HUES64 (cell line): ENCODE measurements at regions not wholly inside any gene's neighbourhood (a gene's known extent, or its start where the extent isn't known, plus 50 kb on each side); places are given as distances from the start of the nearest gene placed in this dataset.
"Not testable (repeated sequence)": the region's sequence is repeated elsewhere in the genome, so short reads cannot be mapped to it uniquely, and the experiment has no call there.

ENCODE experiments used
- H3K27ac ChIP-seq: 2 replicates; pipeline ENCODE4 v1.7.0; 2013; ENCODE audit warnings: low read depth, low read length, inconsistent platforms
- H3K27me3 ChIP-seq: 2 replicates; pipeline ENCODE4 v1.6.1; 2013; ENCODE audit warnings: mild to moderate bottlenecking, low read length; ENCODE audit not compliant: insufficient read depth
- H3K36me3 ChIP-seq: 2 replicates; pipeline ENCODE4 v1.6.1; 2013; ENCODE audit warnings: mild to moderate bottlenecking, low read length; ENCODE audit not compliant: insufficient read depth
- H3K4me1 ChIP-seq: 2 replicates; pipeline ENCODE4 v1.6.1; 2013; ENCODE audit warnings: mild to moderate bottlenecking, low read length, moderate library complexity; ENCODE audit not compliant: insufficient read depth
- H3K4me3 ChIP-seq: 2 replicates; pipeline ENCODE4 v1.5.1; 2013; ENCODE audit warnings: mild to moderate bottlenecking, low read length, moderate library complexity
- H3K9ac ChIP-seq: 2 replicates; pipeline ENCODE4 v1.6.1; 2013; ENCODE audit warnings: mild to moderate bottlenecking, low read depth, low read length
- H3K9me3 ChIP-seq: 2 replicates; pipeline ENCODE4 v1.6.1; 2013; ENCODE audit warnings: low read depth, low read length; ENCODE audit not compliant: insufficient read depth
- WGBS: fragments of 150-250, 120-280 bp; methylation state at CpG from one replicate; pipeline ENCODE4 v1.1.7; 2013; ENCODE audit warnings: missing lambda C conversion rate; 5-methylcytosine and 5-hydroxymethylcytosine counted together

DNA sequence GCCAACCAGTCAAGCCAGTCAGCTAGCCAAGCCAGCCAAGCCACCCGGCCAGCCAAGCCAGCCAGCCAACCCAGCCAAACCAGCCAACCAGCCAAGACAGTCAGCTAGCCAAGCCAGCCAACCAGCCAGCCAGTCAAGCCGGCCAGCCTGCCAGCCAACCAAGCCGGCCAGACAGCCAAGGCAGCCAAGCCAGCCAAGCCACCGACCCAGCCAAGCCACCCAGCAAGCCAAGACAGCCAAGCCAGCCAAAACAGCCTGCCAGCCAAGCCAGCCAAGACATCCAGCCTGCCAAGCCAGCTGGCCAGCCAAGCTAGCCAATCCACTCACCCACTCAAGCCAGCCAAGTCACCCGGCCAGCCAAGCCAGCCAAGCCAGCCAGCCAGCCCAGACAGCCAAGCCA, 1599.2 kb downstream of the RPIA start:
- H3K4me1 ChIP-seq, H3K27me3 ChIP-seq, H3K9me3 ChIP-seq, H3K27ac ChIP-seq, H3K9ac ChIP-seq, H3K4me3 ChIP-seq, H3K36me3 ChIP-seq: not testable (repeated sequence)
- 83% methylated on average over 5 of the region's 5 CpGs for WGBS

- H3K4me1 ChIP-seq, H3K9me3 ChIP-seq, H3K36me3 ChIP-seq, H3K4me3 ChIP-seq, H3K9ac ChIP-seq, H3K27me3 ChIP-seq, H3K27ac ChIP-seq: not testable (repeated sequence)
- WGBS: 63% methylated on average over 4 of the region's 5 CpGs
Measured at GRCh38 chr2:90291168-90291883, 1599.9 kb downstream of the RPIA start.

GRCh38 chr2:90291934-90292333, 1600.5 kb downstream of the RPIA start:
- H3K4me3 ChIP-seq, H3K36me3 ChIP-seq, H3K27ac ChIP-seq, H3K27me3 ChIP-seq, H3K9me3 ChIP-seq, H3K4me1 ChIP-seq, H3K9ac ChIP-seq: not testable (repeated sequence)
- WGBS: 96% methylated on average over 1 of the region's 1 CpG

- not testable (repeated sequence) for H3K9me3 ChIP-seq, H3K36me3 ChIP-seq, H3K9ac ChIP-seq, H3K27me3 ChIP-seq, H3K27ac ChIP-seq, H3K4me1 ChIP-seq, H3K4me3 ChIP-seq
- 82% methylated on average over 4 of the region's 4 CpGs for WGBS
Measured at GRCh38 chr2:90292451-90292850, 1601.0 kb downstream of the RPIA start.

DNA sequence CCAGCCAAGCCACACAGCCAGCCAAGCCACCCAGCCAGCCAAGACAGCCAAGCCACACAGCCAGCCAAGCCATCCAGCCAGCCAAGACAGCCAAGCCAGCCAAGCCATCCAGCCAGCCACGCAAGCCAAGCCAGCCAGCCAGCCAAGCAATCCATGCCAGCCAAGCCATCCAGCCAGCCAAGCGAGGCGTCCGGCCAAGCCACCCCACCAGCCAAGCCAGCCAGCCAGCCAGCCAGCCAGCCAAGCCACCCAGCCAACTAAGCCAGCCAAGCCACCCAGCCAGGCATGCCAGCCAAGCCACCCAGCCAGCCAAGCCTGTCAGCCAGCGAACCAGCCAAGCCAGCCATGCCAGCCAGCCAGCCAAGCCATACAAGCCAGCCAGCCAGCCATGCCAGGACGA, 1601.8 kb downstream of the RPIA start:
- WGBS: 79% methylated on average over 5 of the region's 6 CpGs
- H3K9me3 ChIP-seq, H3K27me3 ChIP-seq, H3K27ac ChIP-seq, H3K4me1 ChIP-seq, H3K4me3 ChIP-seq, H3K36me3 ChIP-seq, H3K9ac ChIP-seq: not testable (repeated sequence)

DNA sequence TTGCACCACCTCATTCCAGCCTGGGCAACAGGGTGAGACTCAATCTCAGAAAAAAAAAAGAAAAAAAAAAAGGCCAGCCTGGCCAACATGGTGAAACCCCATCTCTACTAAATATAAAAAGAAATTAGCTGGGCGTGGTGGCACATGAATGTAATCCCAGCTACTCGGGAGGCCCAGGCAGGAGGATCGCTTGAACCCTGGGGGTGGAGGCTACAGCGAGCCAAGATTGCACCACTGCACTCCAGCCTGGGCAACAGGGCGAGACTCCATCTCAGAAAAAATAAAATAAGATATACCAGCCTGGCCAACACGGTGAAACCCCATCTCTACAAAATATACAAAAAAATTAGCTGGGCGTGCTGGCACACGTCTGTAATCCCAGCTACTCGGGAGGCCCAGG, 1602.3 kb downstream of the RPIA start:
- H3K27me3 ChIP-seq, H3K9ac ChIP-seq, H3K4me3 ChIP-seq, H3K36me3 ChIP-seq, H3K4me1 ChIP-seq, H3K9me3 ChIP-seq, H3K27ac ChIP-seq: not testable (repeated sequence)
- WGBS: 87% methylated on average over 6 of the region's 9 CpGs

- H3K9me3 ChIP-seq, H3K27ac ChIP-seq, H3K9ac ChIP-seq, H3K4me1 ChIP-seq, H3K36me3 ChIP-seq, H3K27me3 ChIP-seq, H3K4me3 ChIP-seq: not testable (repeated sequence)
- WGBS: 88% methylated on average over 9 of the region's 17 CpGs
Measured at GRCh38 chr2:90295036-90295750, 1603.7 kb downstream of the RPIA start.

DNA sequence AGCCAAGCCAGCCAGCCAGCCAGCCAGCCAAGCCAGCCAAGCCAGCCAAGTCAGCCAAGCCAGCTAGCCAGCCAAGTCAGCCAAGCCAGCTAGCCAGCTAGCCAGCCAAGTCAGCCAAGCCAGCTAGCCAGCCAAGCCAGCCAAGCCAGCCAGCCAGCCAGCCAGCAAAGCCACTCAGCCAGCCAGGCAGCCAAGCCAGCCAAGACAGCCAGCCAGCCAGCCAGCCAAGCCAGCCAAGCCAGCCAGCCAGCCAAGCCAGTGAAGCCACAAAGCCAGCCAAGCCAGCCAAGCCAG, 1605.0 kb downstream of the RPIA start:
- not testable (repeated sequence) for H3K27ac ChIP-seq, H3K9me3 ChIP-seq, H3K27me3 ChIP-seq, H3K4me1 ChIP-seq, H3K4me3 ChIP-seq, H3K36me3 ChIP-seq, H3K9ac ChIP-seq

DNA sequence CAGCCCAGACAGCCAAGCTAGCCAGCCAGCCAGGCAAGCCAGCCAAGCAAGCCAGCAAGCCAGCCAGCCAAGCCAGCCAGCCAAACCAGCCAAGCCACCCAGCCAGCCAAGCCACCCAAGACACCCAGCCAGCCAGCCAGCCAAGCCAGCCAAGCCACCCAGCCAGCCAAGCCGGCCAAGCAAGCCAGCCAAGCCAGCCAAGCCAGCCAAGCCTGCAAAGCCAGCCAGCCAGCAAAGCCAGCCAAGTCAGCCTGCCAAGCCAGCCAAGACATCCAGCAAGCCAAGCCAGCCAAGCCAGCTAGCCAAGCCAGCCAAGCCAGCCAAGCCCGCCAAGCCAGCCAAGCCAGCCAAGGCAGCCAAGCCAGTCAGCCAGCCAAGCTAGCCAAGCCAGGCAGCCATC, 1606.2 kb downstream of the RPIA start:
- H3K9ac ChIP-seq, H3K9me3 ChIP-seq, H3K4me3 ChIP-seq, H3K36me3 ChIP-seq, H3K27ac ChIP-seq, H3K4me1 ChIP-seq, H3K27me3 ChIP-seq: not testable (repeated sequence)
- 76% methylated on average over 2 of the region's 2 CpGs for WGBS

DNA sequence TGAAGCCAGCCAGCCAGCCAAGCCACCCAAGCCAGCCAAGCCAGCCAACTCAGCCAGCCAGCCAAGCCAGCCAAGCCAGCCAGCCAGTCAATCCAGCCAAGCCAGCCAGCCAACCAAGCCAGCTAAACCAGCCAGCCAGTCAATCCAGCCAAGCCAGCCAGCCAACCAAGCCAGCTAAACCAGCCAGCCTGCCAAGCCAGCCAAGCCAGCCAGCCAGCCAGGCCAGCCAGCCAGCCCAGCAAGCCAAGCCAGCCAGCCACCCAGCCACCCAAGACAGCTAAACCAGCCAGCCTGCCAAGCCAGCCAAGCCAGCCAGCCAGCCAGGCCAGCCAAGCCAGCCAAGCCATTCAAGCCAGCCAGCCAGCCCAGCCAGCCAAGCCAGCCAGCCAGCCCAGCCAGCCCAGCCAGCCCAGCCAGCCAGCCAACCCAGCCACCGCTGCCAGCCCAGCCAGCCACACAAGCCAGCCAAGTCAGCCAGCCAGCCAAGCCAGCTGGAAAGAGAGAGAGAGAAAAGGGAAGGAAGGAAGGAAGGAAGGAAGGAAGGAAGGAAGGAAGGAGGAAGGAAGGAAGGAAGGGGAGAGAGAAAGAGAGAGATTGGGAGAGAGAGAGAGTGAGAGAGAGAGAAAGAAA, 1606.8 kb downstream of the RPIA start:
- 100% methylated on average over 1 of the region's 1 CpG for WGBS
- H3K4me1 ChIP-seq, H3K9ac ChIP-seq, H3K27ac ChIP-seq, H3K27me3 ChIP-seq, H3K4me3 ChIP-seq, H3K9me3 ChIP-seq, H3K36me3 ChIP-seq: not testable (repeated sequence)

GRCh38 chr2:90298983-90299382, 1607.5 kb downstream of the RPIA start:
- not testable (repeated sequence) for H3K9me3 ChIP-seq, H3K9ac ChIP-seq, H3K27ac ChIP-seq, H3K27me3 ChIP-seq, H3K36me3 ChIP-seq, H3K4me1 ChIP-seq, H3K4me3 ChIP-seq
- 91% methylated on average over 2 of the region's 5 CpGs for WGBS

- H3K36me3 ChIP-seq, H3K4me3 ChIP-seq, H3K27ac ChIP-seq, H3K9me3 ChIP-seq, H3K9ac ChIP-seq, H3K4me1 ChIP-seq: not testable (repeated sequence)
- 87% methylated on average over 28 of the region's 29 CpGs for WGBS
- H3K27me3 ChIP-seq: peaks cover 11% of the 10 kb centered on the region
Measured at GRCh38 chr2:90322982-90323381, 1631.5 kb downstream of the RPIA start.
